Omental fat pad (tissue), 3 donors: ENCODE measurements at regions not wholly inside any gene's neighbourhood (a gene's known extent, or its start where the extent isn't known, plus 50 kb on each side); places are given as distances from the start of the nearest gene placed in this dataset.

Source experiments
- ATAC-seq: fragments of 150-250 bp; one replicate; pipeline ENCODE4 v1.9.1; 2016; ENCODE audit warnings: mild to moderate bottlenecking, moderate library complexity; ENCODE audit not compliant: low FRiP score
- DNase-seq: peaks from one replicate; pipeline ENCODE4 v3.0.0-alpha.2; 2019; ENCODE audit warnings: low spot score
- CTCF ChIP-seq, 3 donors: fragments of 450-650 bp; IDR thresholded peaks; one replicate each; pipeline ENCODE4 v1.5.1; 2016 to 2017; ENCODE audit warnings: antibody characterized with exemption in 3 of 3, mild to moderate bottlenecking in 3 of 3, moderate library complexity in 2 of 3

DNA sequence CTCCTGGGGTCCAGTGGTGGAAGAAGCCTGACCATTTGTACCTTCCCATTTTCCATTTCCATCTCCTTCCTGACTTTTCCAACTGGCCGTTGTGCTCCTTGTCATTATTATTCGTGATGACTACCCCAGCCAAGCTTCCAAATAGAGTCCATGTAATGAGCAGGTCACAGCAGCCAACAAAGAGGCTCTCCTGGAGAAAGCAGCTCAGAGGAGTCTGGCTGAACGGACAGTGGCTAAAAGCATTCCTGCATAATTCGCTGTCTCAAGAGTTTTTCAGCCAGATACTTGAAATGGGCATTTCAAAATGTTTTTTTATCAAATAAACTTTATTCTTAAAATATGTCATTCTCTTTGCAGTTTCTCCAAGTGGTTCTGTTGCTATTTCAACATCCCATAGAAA, 458.6 kb downstream of the INHBA start:
- DNase-seq (no peak), ATAC-seq (no peak)
- no peak for TF ChIP-seq CTCF (IDR thresholded peaks at IDR 0.05)

DNA sequence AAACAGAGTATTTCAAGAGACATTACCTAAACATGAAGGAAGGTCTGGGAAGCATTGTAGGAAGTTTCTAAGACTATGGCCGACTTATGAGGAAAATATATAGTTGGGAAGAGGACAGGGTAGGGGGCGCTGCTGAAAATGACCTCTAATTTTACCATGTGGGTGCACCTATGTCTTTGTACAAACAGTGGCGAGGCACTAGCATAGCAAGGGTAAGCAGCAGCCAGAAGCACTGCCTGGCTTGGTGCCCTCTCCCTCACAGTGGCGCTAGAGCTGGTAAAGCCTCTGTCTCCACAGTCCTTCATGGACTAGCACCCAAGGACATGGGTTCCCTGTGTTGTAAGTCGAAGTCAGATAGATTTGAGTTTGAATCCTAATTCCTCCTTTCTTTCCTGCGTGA, 461.2 kb downstream of the INHBA start:
- ATAC-seq, result no peak
- DNase-seq, result no peak
- no peak for TF ChIP-seq CTCF (IDR thresholded peaks at IDR 0.05)

DNA sequence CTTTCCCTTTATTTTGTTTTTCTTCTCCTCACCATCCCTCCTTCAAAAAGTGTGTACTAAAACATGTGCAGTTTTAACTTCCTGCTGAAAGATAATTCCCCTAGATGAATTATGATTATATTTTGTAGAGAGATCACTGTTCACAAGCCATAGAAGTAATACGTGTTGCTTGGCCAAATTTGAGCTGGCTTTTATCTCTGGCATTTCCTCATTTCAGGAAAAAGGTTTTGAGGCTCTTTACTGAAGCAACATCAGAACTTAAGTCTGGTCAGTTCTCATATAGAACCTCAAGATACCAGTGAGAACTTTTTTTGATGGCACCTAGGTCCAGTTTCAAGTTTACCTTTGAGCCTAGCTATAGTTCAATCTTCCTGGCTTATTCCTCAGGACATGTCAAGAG, 463.3 kb downstream of the INHBA start:
- TF ChIP-seq CTCF (IDR thresholded peaks at IDR 0.05), result no peak

GRCh38 chr7:41238851-41239331, 464.0 kb downstream of the INHBA start:
- DNase-seq (no peak), ATAC-seq (no peak)
- no peak for TF ChIP-seq CTCF (IDR thresholded peaks at IDR 0.05)

More for the DNA sequence above, 463.3 kb downstream of the INHBA start:
- DNase-seq (no peak), ATAC-seq (no peak)

GRCh38 chr7:41237956-41238355, 464.9 kb downstream of the INHBA start:
- DNase-seq, result no peak
- TF ChIP-seq CTCF (IDR thresholded peaks at IDR 0.05), result no peak
- no peak for ATAC-seq

- no peak for TF ChIP-seq CTCF (IDR thresholded peaks at IDR 0.05)
- DNase-seq, result no peak
- ATAC-seq, result no peak
These were observed 470.8 kb downstream of the INHBA start for GRCh38 chr7:41232086-41232485.

GRCh38 chr7:41224063-41224763, 478.7 kb downstream of the INHBA start:
- TF ChIP-seq CTCF (IDR thresholded peaks at IDR 0.05), result no peak
- DNase-seq (no peak), ATAC-seq (no peak)
